ENCODE measurements at regions not wholly inside any gene's neighbourhood (a gene's known extent, or its start where the extent isn't known, plus 50 kb on each side); places are given as distances from the start of the nearest gene placed in this dataset.

GRCh38 chr7:32395168-32395567 is 95.0 kb downstream of the LSM5 start:
- H3K4me3 ChIP-seq (ENCODE audit: low read depth, low read length) = no peak overlapping the region
- H3K27me3 ChIP-seq (ENCODE audit: insufficient read depth, low read length) = peaks cover 12% of the 10 kb centered on the region; the same call in 1 of the 2 replicates

GRCh38 chr7:32393861-32394260 is 96.3 kb downstream of the LSM5 start:
- Histone ChIP-seq H3K27ac (ENCODE audit: low read depth, low read length) (no peak overlapping the region), H3K4me3 (ENCODE audit: low read depth, low read length) (no peak overlapping the region), H3K36me3 (ENCODE audit: insufficient read depth, low read length) (no peaks in the 10 kb centered on the region), H2AFZ (ENCODE audit: low read length, unreplicated experiment) (no peak overlapping the region), H3K79me2 (ENCODE audit: control insufficient read depth, insufficient read depth, low read length, unreplicated experiment) (no peaks in the 10 kb centered on the region), H3K4me1 (ENCODE audit: control insufficient read depth, insufficient read depth, low read length, unreplicated experiment) (no peaks in the 10 kb centered on the region), H3K27me3 (ENCODE audit: insufficient read depth, low read length) (peaks cover 6% of the 10 kb centered on the region; the same call in 1 of the 2 replicates)

More at GRCh38 chr7:32395168-32395567, 95.0 kb downstream of the LSM5 start:
- no peaks in the 10 kb centered on the region for H3K79me2 ChIP-seq (ENCODE audit: control insufficient read depth, insufficient read depth, low read length, unreplicated experiment)
- no peaks in the 10 kb centered on the region for H3K36me3 ChIP-seq (ENCODE audit: insufficient read depth, low read length)
- H2AFZ ChIP-seq (ENCODE audit: low read length, unreplicated experiment) = no peak overlapping the region
- H3K4me1 ChIP-seq (ENCODE audit: control insufficient read depth, insufficient read depth, low read length, unreplicated experiment) = no peaks in the 10 kb centered on the region
- H3K27ac ChIP-seq (ENCODE audit: low read depth, low read length) = no peak overlapping the region

- Histone ChIP-seq H3K4me1 (ENCODE audit: control insufficient read depth, insufficient read depth, low read length, unreplicated experiment) (no peaks in the 10 kb centered on the region), H3K4me3 (ENCODE audit: low read depth, low read length) (no peak overlapping the region), H3K79me2 (ENCODE audit: control insufficient read depth, insufficient read depth, low read length, unreplicated experiment) (no peaks in the 10 kb centered on the region), H3K36me3 (ENCODE audit: insufficient read depth, low read length) (no peaks in the 10 kb centered on the region), H2AFZ (ENCODE audit: low read length, unreplicated experiment) (no peak overlapping the region), H3K27me3 (ENCODE audit: insufficient read depth, low read length) (peaks cover 5% of the 10 kb centered on the region; the same call in 1 of the 2 replicates), H3K27ac (ENCODE audit: low read depth, low read length) (no peak overlapping the region)
Measured at GRCh38 chr7:32390210-32390609, 100.0 kb downstream of the LSM5 start.

- no peak overlapping the region for H2AFZ ChIP-seq (ENCODE audit: low read length, unreplicated experiment)
- H3K27me3 ChIP-seq (ENCODE audit: insufficient read depth, low read length) = peaks cover 18% of the 10 kb centered on the region; the same call in 1 of the 2 replicates
- no peak overlapping the region for H3K4me3 ChIP-seq (ENCODE audit: low read depth, low read length)
- no peaks in the 10 kb centered on the region for H3K4me1 ChIP-seq (ENCODE audit: control insufficient read depth, insufficient read depth, low read length, unreplicated experiment)
- no peaks in the 10 kb centered on the region for H3K79me2 ChIP-seq (ENCODE audit: control insufficient read depth, insufficient read depth, low read length, unreplicated experiment)
- H3K27ac ChIP-seq (ENCODE audit: low read depth, low read length) = no peak overlapping the region
- H3K36me3 ChIP-seq (ENCODE audit: insufficient read depth, low read length) = no peaks in the 10 kb centered on the region
Measured at GRCh38 chr7:32385316-32385956, 104.7 kb downstream of the LSM5 start.

DNA sequence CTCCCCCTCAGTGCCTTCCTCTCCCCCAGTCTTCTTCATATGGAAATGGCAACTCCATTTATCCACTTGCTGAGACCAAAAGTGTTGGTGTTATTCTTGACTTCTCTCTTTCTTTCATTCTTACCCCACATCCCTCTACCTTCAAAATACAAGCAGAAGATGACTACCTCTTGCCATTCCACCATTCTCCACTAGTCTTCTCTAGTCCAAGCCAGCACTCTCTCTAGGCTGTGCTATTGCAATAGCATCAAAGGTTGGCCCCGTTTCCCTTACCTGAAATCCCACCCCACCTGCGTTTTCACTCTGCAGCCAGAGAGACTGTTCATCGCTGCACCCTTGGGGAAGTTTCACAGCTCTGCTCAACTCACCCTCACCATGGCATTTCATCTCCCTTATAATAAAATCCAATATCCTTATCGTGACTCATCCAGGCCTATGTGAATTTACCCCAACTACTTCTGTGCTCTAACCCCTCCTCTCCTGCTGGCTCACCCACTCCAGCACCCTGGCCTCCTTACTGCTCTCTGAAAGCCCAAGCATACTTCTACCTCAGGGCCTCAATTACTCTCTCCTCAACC is 109.1 kb downstream of the LSM5 start:
- Histone ChIP-seq H3K36me3 (ENCODE audit: insufficient read depth, low read length) (no peaks in the 10 kb centered on the region), H2AFZ (ENCODE audit: low read length, unreplicated experiment) (no peak overlapping the region), H3K27me3 (ENCODE audit: insufficient read depth, low read length) (peaks cover 25% of the 10 kb centered on the region; the same call in 1 of the 2 replicates), H3K4me1 (ENCODE audit: control insufficient read depth, insufficient read depth, low read length, unreplicated experiment) (no peaks in the 10 kb centered on the region), H3K27ac (ENCODE audit: low read depth, low read length) (no peak overlapping the region), H3K4me3 (ENCODE audit: low read depth, low read length) (no peak overlapping the region), H3K79me2 (ENCODE audit: control insufficient read depth, insufficient read depth, low read length, unreplicated experiment) (no peaks in the 10 kb centered on the region)

GRCh38 chr7:32379510-32380112 is 110.6 kb downstream of the LSM5 start:
- Histone ChIP-seq H3K27me3 (ENCODE audit: insufficient read depth, low read length) (peaks cover 16% of the 10 kb centered on the region; the same call in 1 of the 2 replicates), H2AFZ (ENCODE audit: low read length, unreplicated experiment) (no peak overlapping the region), H3K4me1 (ENCODE audit: control insufficient read depth, insufficient read depth, low read length, unreplicated experiment) (no peaks in the 10 kb centered on the region), H3K79me2 (ENCODE audit: control insufficient read depth, insufficient read depth, low read length, unreplicated experiment) (no peaks in the 10 kb centered on the region), H3K27ac (ENCODE audit: low read depth, low read length) (no peak overlapping the region), H3K4me3 (ENCODE audit: low read depth, low read length) (no peak overlapping the region), H3K36me3 (ENCODE audit: insufficient read depth, low read length) (no peaks in the 10 kb centered on the region)

- peaks cover 16% of the 10 kb centered on the region; the same call in 1 of the 2 replicates for H3K27me3 ChIP-seq (ENCODE audit: insufficient read depth, low read length)
- no peak overlapping the region for H3K4me3 ChIP-seq (ENCODE audit: low read depth, low read length)
- no peak overlapping the region for H2AFZ ChIP-seq (ENCODE audit: low read length, unreplicated experiment)
- H3K4me1 ChIP-seq (ENCODE audit: control insufficient read depth, insufficient read depth, low read length, unreplicated experiment) = no peaks in the 10 kb centered on the region
- no peaks in the 10 kb centered on the region for H3K36me3 ChIP-seq (ENCODE audit: insufficient read depth, low read length)
- H3K79me2 ChIP-seq (ENCODE audit: control insufficient read depth, insufficient read depth, low read length, unreplicated experiment) = no peaks in the 10 kb centered on the region
- no peak overlapping the region for H3K27ac ChIP-seq (ENCODE audit: low read depth, low read length)
Measured at GRCh38 chr7:32378988-32379387, 111.2 kb downstream of the LSM5 start.

DNA sequence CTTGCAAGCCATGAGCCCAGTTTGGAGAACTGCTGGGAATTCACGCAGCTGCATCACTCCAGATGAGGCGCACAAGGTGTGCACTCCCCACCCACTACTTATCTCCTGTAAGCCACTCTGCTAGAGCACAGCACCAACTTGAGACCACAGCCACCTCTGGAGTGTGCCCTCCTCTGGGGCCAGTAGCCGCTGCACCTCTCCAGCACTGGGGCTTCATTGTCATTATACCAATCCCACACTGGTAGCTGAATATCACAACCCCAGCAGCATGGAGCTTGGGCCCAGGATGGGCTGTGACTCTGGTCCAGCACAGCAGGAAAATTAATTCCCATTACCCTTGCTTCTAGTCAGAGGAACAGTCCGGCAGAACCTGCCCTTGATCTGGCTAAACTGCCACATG is 125.6 kb downstream of the LSM5 start:
- H3K4me1 ChIP-seq (ENCODE audit: control insufficient read depth, insufficient read depth, low read length, unreplicated experiment) = no peaks in the 10 kb centered on the region
- no peaks in the 10 kb centered on the region for H3K36me3 ChIP-seq (ENCODE audit: insufficient read depth, low read length)
- H3K27me3 ChIP-seq (ENCODE audit: insufficient read depth, low read length) = peaks cover 38% of the 10 kb centered on the region
- no peak overlapping the region for H3K4me3 ChIP-seq (ENCODE audit: low read depth, low read length)
- H3K79me2 ChIP-seq (ENCODE audit: control insufficient read depth, insufficient read depth, low read length, unreplicated experiment) = no peaks in the 10 kb centered on the region
- no peak overlapping the region for H3K27ac ChIP-seq (ENCODE audit: low read depth, low read length)
- H2AFZ ChIP-seq (ENCODE audit: low read length, unreplicated experiment) = no peak overlapping the region

DNA sequence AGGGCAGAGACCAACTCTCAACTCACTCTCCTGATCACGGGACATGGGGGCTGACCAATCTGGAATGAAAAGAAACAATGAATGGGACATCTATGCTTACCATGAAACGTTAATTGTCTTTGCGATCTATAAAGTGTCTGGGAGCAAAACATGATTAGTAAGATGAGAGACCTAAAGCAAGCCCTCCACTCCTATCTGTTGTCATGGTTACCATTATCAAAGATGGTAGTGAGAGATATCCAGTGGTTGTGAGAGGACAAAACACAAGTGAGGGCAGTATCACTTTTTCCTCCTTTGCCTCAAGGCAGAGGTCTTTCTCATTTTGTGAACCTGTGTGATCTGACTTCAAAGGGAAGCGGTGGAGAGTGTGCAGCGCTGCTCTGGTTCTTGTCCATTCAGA is 130.1 kb downstream of the LSM5 start:
- Histone ChIP-seq H2AFZ (ENCODE audit: low read length, unreplicated experiment) (no peak overlapping the region), H3K4me1 (ENCODE audit: control insufficient read depth, insufficient read depth, low read length, unreplicated experiment) (no peaks in the 10 kb centered on the region), H3K4me3 (ENCODE audit: low read depth, low read length) (no peak overlapping the region), H3K36me3 (ENCODE audit: insufficient read depth, low read length) (no peaks in the 10 kb centered on the region), H3K79me2 (ENCODE audit: control insufficient read depth, insufficient read depth, low read length, unreplicated experiment) (no peaks in the 10 kb centered on the region), H3K27me3 (ENCODE audit: insufficient read depth, low read length) (peaks cover 69% of the 10 kb centered on the region), H3K27ac (ENCODE audit: low read depth, low read length) (no peak overlapping the region)

GRCh38 chr7:32357535-32358277 is 132.5 kb downstream of the LSM5 start:
- no peaks in the 10 kb centered on the region for H3K4me1 ChIP-seq (ENCODE audit: control insufficient read depth, insufficient read depth, low read length, unreplicated experiment)
- no peak overlapping the region for H3K4me3 ChIP-seq (ENCODE audit: low read depth, low read length)
- peaks cover 63% of the 10 kb centered on the region for H3K27me3 ChIP-seq (ENCODE audit: insufficient read depth, low read length)
- H3K36me3 ChIP-seq (ENCODE audit: insufficient read depth, low read length) = no peaks in the 10 kb centered on the region
- no peak overlapping the region for H2AFZ ChIP-seq (ENCODE audit: low read length, unreplicated experiment)
- no peaks in the 10 kb centered on the region for H3K79me2 ChIP-seq (ENCODE audit: control insufficient read depth, insufficient read depth, low read length, unreplicated experiment)
- H3K27ac ChIP-seq (ENCODE audit: low read depth, low read length) = no peak overlapping the region
